Umbilical cord (tissue), 1 donor: ENCODE measurements at regions not wholly inside any gene's neighbourhood (a gene's known extent, or its start where the extent isn't known, plus 50 kb on each side); places are given as distances from the start of the nearest gene placed in this dataset.

Experiments
- DNase-seq: peaks from one replicate; pipeline ENCODE4 v3.0.0-alpha.2; 2015; ENCODE audit warnings: low spot score

DNA sequence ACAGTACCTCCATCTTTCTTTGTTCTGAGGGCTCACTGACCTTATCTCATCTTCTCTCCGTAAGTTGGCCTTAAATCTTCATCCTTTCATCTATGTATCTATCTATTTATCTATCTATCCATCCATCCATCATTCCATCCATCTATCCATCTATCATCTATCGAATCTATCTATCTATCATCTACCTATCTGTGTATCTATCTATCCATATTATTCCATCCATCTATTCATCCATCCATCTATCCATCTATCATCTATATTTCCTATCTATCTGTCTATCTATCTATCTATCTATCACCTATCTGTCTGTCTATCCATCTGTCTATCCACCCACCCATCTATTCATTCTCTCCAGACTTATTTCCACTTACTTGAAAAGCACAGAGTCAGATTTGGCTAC, 147.3 kb upstream of the PMEPA1 start:
- DNase-seq, result no peak

GRCh38 chr20:57856658-57857057, 146.8 kb upstream of the PMEPA1 start:
- no peak for DNase-seq

DNA sequence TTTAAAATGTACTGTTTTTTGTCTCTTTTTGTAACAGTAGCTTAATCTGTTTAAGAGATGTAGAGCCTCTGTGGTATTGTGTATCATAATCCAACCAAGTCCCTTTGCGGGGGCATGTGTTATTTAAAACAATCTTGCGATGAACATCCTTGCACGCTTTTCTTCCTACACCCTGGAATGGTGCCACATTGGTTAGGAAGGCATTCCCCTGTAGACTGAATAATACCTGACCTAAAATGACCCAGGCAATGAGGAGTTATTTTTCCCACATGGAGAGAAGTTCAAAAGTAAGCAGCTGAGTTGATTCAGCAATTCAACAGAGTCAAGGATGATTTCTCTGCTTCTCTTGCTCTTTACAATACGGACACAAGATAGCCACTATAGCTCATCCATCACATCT, 142.0 kb upstream of the PMEPA1 start:
- DNase-seq, result no peak

GRCh38 chr20:57851025-57851682, 141.3 kb upstream of the PMEPA1 start:
- no peak for DNase-seq

- no peak for DNase-seq
Measured at GRCh38 chr20:57849521-57850215, 139.9 kb upstream of the PMEPA1 start.

DNA sequence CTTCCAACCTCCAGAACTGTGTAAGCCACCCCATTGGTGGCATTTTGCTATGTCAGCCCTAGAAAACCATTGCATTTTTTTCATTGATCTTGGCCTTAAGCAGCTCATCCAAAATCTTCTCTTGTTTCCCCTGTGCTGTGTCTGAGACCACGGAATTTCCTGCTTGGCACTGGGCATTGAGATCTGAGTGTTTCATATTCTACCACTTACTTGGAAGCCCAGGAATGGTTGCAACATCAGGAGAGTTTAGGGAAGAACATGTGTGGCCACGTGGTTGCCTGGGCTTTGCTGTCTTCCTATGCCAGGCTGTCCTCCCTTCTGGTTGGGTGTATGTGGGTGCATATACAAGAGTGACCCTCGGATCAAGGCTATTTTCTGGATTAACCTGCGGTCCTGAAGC, 139.3 kb upstream of the PMEPA1 start:
- DNase-seq, result no peak

DNA sequence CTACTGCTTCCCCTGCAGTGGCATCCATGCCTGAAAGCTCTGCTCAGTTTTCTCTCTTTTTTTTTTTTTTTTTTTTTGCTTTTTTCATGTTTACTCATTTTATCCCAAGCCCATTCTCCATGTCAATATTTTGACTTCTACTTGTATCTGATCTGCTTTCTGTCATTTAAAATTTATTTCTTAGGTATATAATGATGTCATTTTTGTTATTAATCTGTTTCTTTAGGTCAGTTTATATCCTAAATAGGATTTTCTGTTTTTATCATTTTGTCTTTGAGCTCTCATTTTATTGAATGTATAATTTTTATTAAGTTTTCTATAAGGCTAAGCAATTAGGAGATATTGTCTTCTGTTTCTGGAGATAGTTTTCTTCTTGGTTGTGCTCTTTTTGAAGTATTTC, 138.5 kb upstream of the PMEPA1 start:
- no peak for DNase-seq

- DNase-seq, result no peak
Measured at GRCh38 chr20:57847104-57847503, 137.3 kb upstream of the PMEPA1 start.

GRCh38 chr20:57844626-57845596, 135.1 kb upstream of the PMEPA1 start:
- no peak for DNase-seq

GRCh38 chr20:57843941-57844625, 134.3 kb upstream of the PMEPA1 start:
- DNase-seq, result no peak

GRCh38 chr20:57842720-57843119, 132.9 kb upstream of the PMEPA1 start:
- DNase-seq, result no peak

- no peak for DNase-seq
Measured at GRCh38 chr20:57841297-57841866, 131.6 kb upstream of the PMEPA1 start.

- no peak for DNase-seq
Measured at GRCh38 chr20:57840504-57841296, 130.9 kb upstream of the PMEPA1 start.

GRCh38 chr20:57840066-57840465, 130.3 kb upstream of the PMEPA1 start:
- DNase-seq, result no peak

- DNase-seq, result peak; percentile 36
Measured at GRCh38 chr20:57838670-57839151, 128.9 kb upstream of the PMEPA1 start.

- no peak for DNase-seq
Measured at GRCh38 chr20:57837208-57838035, 127.6 kb upstream of the PMEPA1 start.

DNA sequence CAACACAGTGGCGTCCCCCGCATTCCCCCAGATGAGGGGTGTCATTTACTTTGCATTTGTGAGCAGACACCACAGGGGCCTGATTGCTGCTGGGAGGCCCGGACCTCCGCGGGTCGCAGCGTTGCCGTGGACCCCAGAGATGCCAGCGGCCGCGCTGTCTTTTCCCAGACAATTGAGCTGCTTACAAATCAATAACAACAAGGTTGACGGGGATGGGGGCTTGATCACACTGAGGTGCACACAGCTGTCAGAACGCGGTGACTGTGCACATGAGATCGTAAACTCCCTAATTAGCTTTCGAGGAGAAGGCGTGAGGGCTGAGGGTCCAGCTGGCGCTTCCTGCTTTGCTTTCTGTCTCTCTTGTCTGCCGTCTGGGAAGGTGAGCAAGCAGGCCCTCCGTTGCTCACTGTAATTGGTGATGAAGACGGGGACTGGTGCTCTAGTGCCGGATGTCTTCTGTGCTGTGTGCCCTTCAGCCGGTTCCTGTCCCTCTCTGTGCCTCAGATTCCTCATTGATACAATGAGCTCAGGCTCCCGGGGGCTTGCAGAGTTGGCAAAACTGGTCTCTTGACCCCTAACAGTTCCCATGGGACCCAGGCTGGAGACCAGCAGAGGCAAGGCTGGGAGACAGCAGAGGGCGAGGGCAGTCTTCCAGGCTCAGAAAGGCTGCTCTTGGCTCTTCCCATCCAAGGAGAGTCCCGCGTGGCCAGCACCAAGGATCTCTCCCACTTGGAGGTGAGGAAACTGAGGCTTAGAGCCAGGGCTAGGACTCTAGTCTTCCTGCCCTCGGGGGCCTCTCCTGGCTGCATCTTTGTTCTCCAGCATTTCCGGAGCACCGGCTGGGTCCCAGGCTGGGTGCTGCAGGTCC, 126.0 kb upstream of the PMEPA1 start:
- no peak for DNase-seq

- no peak for DNase-seq
Measured at GRCh38 chr20:57835074-57835452, 125.2 kb upstream of the PMEPA1 start.
